HCT116 (cell line): ENCODE measurements at regions not wholly inside any gene's neighbourhood (a gene's known extent, or its start where the extent isn't known, plus 50 kb on each side); places are given as distances from the start of the nearest gene placed in this dataset.

Experiments
- ATAC-seq: fragments of 200-7000 bp; cut with Tn5 transposase; 2 replicates; pipeline ENCODE4 v1.9.1; 2020; ENCODE audit warnings: mild to moderate bottlenecking, moderate library complexity
- BruUV-seq: library from RNA; stranded (reverse); fragments of 400-500 nt; replicated peaks from 2 replicates; lab custom pipeline; 2021; lab: Mats Ljungman, UMichigan
- CTCF ChIA-PET: fragments of 300-600 bp; sonication (Branson Sonifier 250); formaldehyde crosslinking; loops from one replicate; lab custom pipeline; 2021; ENCODE audit warnings: antibody characterized with exemption; lab: Charles Lee
- POLR2A ChIA-PET: fragments of 300-600, 350-600 bp; sonication (Branson Sonifier 250); formaldehyde crosslinking; loops from one replicate; lab custom pipeline; 2021; ENCODE audit warnings: antibody characterized with exemption; lab: Charles Lee
- RAD21 ChIA-PET, 2 experiments: fragments of 300-600 bp; sonication (Branson Sonifier 250); formaldehyde crosslinking; loops; one replicate each; lab custom pipeline; 2023; ENCODE audit warnings: low total read pairs in 2 of 2; ENCODE audit not compliant: uncharacterized antibody in 2 of 2, unreplicated experiment in 2 of 2, low non-redundant PET in 1 of 2; lab: Charles Lee
- DNase-seq: peaks from one replicate; pipeline ENCODE4 v3.0.0-alpha.2; 2010; ENCODE audit warnings: low read depth, low spot score
- H2AFZ ChIP-seq: fragments of 200-600 bp; shearing (Covaris generic), sonication (generic); 2 replicates; pipeline ENCODE4 v1.6.1; 2017; ENCODE audit warnings: low read depth, mixed run types, mixed read lengths, antibody characterized with exemption, low read length; ENCODE audit not compliant: poor library complexity, severe bottlenecking
- H3K27ac ChIP-seq: 2 replicates; pipeline ENCODE4 v1.5.1; 2012; ENCODE audit warnings: low read depth, low read length
- H3K27me3 ChIP-seq: fragments of 200-600 bp; sonication (generic); 2 replicates; pipeline ENCODE4 v1.6.1; 2016; ENCODE audit warnings: mixed run types, low read length, mixed read lengths; ENCODE audit not compliant: insufficient read depth
- H3K36me3 ChIP-seq, 2 experiments: fragments of 200-500 bp in 1 of 2; fragments of 200-600 bp in 1 of 2; sonication (Bioruptor generic) in 1 of 2; sonication (generic) in 1 of 2; 2 replicates each; pipeline versions ENCODE4 v1.5.1 to v1.6.1; 2014 to 2016; ENCODE audit warnings: low read length in 2 of 2, inconsistent platforms in 1 of 2, mixed read lengths in 1 of 2, mixed run types in 1 of 2; ENCODE audit not compliant: insufficient read depth in 2 of 2, control insufficient read depth in 1 of 2
- H3K4me1 ChIP-seq, 2 experiments: fragments of 200-600 bp in 1 of 2; sonication (generic) in 1 of 2; 2 replicates each; pipeline versions ENCODE4 v1.5.1 to v1.6.1; 2012 to 2017; ENCODE audit warnings: low read length in 2 of 2, inconsistent platforms in 1 of 2, mild to moderate bottlenecking in 1 of 2, mixed read lengths in 1 of 2, mixed run types in 1 of 2, moderate library complexity in 1 of 2; ENCODE audit not compliant: insufficient read depth in 2 of 2, control insufficient read depth in 1 of 2
- H3K4me2 ChIP-seq: fragments of 200-600 bp; sonication (generic); 2 replicates; pipeline ENCODE4 v1.6.1; 2017; ENCODE audit warnings: mixed run types, low read length, mixed read lengths
- H3K4me3 ChIP-seq, 2 experiments: fragments of 200-600 bp in 1 of 2; sonication (generic) in 1 of 2; replicated peaks in 1 of 2; 2 replicates each; pipeline ENCODE4 v1.5.1; 2011 to 2016; ENCODE audit warnings: low read length in 2 of 2, control low read depth in 1 of 2, low read depth in 1 of 2, mild to moderate bottlenecking in 1 of 2, mixed read lengths in 1 of 2, mixed run types in 1 of 2
- H3K79me2 ChIP-seq: fragments of 200-600 bp; sonication (generic); 2 replicates; pipeline ENCODE4 v1.6.1; 2017; ENCODE audit warnings: mild to moderate bottlenecking, mixed run types, low read length, moderate library complexity, mixed read lengths; ENCODE audit not compliant: insufficient read depth
- H3K9ac ChIP-seq: fragments of 200-600 bp; sonication (generic); 2 replicates; pipeline ENCODE4 v1.6.1; 2016; ENCODE audit warnings: low read length, mixed read lengths
- H3K9me2 ChIP-seq: fragments of 200-600 bp; sonication (generic), shearing (Covaris generic); 2 replicates; pipeline ENCODE4 v1.6.1; 2017; ENCODE audit warnings: mixed run types, mild to moderate bottlenecking, moderate library complexity; ENCODE audit not compliant: insufficient read depth
- H3K9me3 ChIP-seq, 2 experiments: fragments of 200-500 bp in 1 of 2; fragments of 200-600 bp in 1 of 2; sonication (Bioruptor generic) in 1 of 2; sonication (generic) in 1 of 2; 2 replicates each; pipeline ENCODE4 v1.6.1; 2014 to 2017; ENCODE audit warnings: low read length in 2 of 2, mixed read lengths in 2 of 2, inconsistent platforms in 1 of 2, low read depth in 1 of 2, mild to moderate bottlenecking in 1 of 2, mixed run types in 1 of 2, moderate library complexity in 1 of 2; ENCODE audit not compliant: control insufficient read depth in 1 of 2, insufficient read depth in 1 of 2
- H4K20me1 ChIP-seq: fragments of 200-600 bp; sonication (generic), shearing (Covaris generic); 2 replicates; pipeline ENCODE4 v1.6.1; 2017; ENCODE audit warnings: mixed run types, mild to moderate bottlenecking, moderate library complexity; ENCODE audit not compliant: insufficient read depth
- CBX3 ChIP-seq: IDR thresholded peaks from 2 replicates; pipeline ENCODE4 v1.6.1; 2012; ENCODE audit warnings: low read depth
- CEBPB ChIP-seq: IDR thresholded peaks from 2 replicates; pipeline ENCODE4 v1.6.1; 2012; ENCODE audit warnings: low read depth
- EZH2phosphoT487 ChIP-seq: fragments of 200-600 bp; IDR thresholded peaks from 2 replicates; pipeline ENCODE4 v1.6.1; 2018; ENCODE audit warnings: antibody characterized with exemption, borderline replicate concordance
- POLR2AphosphoS5 ChIP-seq: IDR thresholded peaks from 2 replicates; pipeline ENCODE4 v1.6.1; 2011; ENCODE audit warnings: mild to moderate bottlenecking, low read depth, low read length, moderate library complexity
- ZNF274 ChIP-seq: fragments of 200-500 bp; sonication (Bioruptor generic); IDR thresholded peaks from 2 replicates; pipeline ENCODE4 v1.6.1; 2014; ENCODE audit warnings: mild to moderate bottlenecking, low read depth, low read length, inconsistent platforms
- intact Hi-C: fragments of 100-400 bp; cut with micrococcal nuclease; formaldehyde crosslinking; loops from 2 replicates; pipeline ENCODE4 v1.10.0; 2022
- TF ChIP-seq, protein P1 (sequence below): IDR thresholded peaks from 2 replicates; pipeline ENCODE4 v1.6.1; 2011; ENCODE audit warnings: mild to moderate bottlenecking, low read length, moderate library complexity; ENCODE audit not compliant: insufficient replicate concordance; ENCODE audit errors: extremely low read depth
- TF ChIP-seq, protein P2 (sequence below): IDR thresholded peaks from 2 replicates; pipeline ENCODE4 v1.6.1; 2012
- TF ChIP-seq, protein P3 (sequence below): IDR thresholded peaks from 2 replicates; pipeline ENCODE4 v1.6.1; 2012; ENCODE audit warnings: low read depth
- TF ChIP-seq, protein P4 (sequence below), 3 experiments: fragments of 200-600 bp in 1 of 3; sonication (generic) in 1 of 3; IDR thresholded peaks in 2 of 3; conservative IDR thresholded peaks in 1 of 3; 2 replicates each; pipeline ENCODE4 v1.5.1; 2012 to 2017; ENCODE audit warnings: low read depth in 2 of 3, low read length in 2 of 3, antibody characterized with exemption in 1 of 3, borderline replicate concordance in 1 of 3, control low read depth in 1 of 3, mild to moderate bottlenecking in 1 of 3, mixed read lengths in 1 of 3, mixed run types in 1 of 3, moderate library complexity in 1 of 3; ENCODE audit not compliant: insufficient read depth in 1 of 3

DNA sequence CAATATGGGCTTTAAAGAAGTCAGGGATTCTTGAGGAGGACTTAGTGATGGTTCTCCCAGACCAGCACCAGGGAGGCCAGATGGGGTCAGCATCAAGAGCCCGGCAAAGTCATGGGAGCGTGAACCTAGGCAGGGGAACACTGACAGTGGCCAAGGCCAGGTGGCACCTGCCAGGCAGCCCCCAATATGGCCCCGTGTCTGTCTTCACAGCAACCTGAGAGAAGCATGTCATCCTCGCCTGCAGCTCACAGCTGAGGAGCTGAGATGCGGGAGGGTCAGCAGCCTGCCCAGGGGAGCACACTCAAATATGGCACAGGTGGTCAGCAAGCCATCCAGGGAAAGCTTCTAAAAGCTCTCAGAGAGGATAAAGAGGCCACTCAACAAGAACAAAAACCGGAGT lies 105.7 kb upstream of the GPC1 start:
- intact Hi-C loops, result no loop called here

More for the DNA sequence above, 105.7 kb upstream of the GPC1 start:
- Histone ChIP-seq H3K27ac (no peak overlapping the region), H2AFZ (no peak overlapping the region), H3K79me2 (no peaks in the 10 kb centered on the region), H3K9ac (no peak overlapping the region), H3K9me2 (no peaks in the 10 kb centered on the region), H3K27me3 (no peaks in the 10 kb centered on the region; the same call in 1 of the 2 replicates), H4K20me1 (no peaks in the 10 kb centered on the region), H3K9me3 (no peaks in the 10 kb centered on the region), H3K36me3 (no peaks in the 10 kb centered on the region), H3K4me3 (no peak overlapping the region), H3K4me1 (no peaks in the 10 kb centered on the region; a peak in 1 of 4 replicates), H3K4me2 (no peak overlapping the region)
- no peak for DNase-seq
- ATAC-seq, result no peak
- ChIA-PET CTCF (no interaction called here), POLR2A (no interaction called here), RAD21 (no interaction called here)
- TF ChIP-seq, protein P1, sequence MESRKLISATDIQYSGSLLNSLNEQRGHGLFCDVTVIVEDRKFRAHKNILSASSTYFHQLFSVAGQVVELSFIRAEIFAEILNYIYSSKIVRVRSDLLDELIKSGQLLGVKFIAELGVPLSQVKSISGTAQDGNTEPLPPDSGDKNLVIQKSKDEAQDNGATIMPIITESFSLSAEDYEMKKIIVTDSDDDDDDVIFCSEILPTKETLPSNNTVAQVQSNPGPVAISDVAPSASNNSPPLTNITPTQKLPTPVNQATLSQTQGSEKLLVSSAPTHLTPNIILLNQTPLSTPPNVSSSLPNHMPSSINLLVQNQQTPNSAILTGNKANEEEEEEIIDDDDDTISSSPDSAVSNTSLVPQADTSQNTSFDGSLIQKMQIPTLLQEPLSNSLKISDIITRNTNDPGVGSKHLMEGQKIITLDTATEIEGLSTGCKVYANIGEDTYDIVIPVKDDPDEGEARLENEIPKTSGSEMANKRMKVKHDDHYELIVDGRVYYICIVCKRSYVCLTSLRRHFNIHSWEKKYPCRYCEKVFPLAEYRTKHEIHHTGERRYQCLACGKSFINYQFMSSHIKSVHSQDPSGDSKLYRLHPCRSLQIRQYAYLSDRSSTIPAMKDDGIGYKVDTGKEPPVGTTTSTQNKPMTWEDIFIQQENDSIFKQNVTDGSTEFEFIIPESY, result no peak
- TF ChIP-seq, protein P2, sequence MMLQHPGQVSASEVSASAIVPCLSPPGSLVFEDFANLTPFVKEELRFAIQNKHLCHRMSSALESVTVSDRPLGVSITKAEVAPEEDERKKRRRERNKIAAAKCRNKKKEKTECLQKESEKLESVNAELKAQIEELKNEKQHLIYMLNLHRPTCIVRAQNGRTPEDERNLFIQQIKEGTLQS, result no peak
- TF ChIP-seq CEBPB, result no peak
- no peak for TF ChIP-seq CBX3
- TF ChIP-seq ZNF274, result no peak
- TF ChIP-seq EZH2phosphoT487, result no peak
- no peak for TF ChIP-seq POLR2AphosphoS5
- TF ChIP-seq, protein P3, sequence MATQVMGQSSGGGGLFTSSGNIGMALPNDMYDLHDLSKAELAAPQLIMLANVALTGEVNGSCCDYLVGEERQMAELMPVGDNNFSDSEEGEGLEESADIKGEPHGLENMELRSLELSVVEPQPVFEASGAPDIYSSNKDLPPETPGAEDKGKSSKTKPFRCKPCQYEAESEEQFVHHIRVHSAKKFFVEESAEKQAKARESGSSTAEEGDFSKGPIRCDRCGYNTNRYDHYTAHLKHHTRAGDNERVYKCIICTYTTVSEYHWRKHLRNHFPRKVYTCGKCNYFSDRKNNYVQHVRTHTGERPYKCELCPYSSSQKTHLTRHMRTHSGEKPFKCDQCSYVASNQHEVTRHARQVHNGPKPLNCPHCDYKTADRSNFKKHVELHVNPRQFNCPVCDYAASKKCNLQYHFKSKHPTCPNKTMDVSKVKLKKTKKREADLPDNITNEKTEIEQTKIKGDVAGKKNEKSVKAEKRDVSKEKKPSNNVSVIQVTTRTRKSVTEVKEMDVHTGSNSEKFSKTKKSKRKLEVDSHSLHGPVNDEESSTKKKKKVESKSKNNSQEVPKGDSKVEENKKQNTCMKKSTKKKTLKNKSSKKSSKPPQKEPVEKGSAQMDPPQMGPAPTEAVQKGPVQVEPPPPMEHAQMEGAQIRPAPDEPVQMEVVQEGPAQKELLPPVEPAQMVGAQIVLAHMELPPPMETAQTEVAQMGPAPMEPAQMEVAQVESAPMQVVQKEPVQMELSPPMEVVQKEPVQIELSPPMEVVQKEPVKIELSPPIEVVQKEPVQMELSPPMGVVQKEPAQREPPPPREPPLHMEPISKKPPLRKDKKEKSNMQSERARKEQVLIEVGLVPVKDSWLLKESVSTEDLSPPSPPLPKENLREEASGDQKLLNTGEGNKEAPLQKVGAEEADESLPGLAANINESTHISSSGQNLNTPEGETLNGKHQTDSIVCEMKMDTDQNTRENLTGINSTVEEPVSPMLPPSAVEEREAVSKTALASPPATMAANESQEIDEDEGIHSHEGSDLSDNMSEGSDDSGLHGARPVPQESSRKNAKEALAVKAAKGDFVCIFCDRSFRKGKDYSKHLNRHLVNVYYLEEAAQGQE, result no peak
- TF ChIP-seq, protein P4, sequence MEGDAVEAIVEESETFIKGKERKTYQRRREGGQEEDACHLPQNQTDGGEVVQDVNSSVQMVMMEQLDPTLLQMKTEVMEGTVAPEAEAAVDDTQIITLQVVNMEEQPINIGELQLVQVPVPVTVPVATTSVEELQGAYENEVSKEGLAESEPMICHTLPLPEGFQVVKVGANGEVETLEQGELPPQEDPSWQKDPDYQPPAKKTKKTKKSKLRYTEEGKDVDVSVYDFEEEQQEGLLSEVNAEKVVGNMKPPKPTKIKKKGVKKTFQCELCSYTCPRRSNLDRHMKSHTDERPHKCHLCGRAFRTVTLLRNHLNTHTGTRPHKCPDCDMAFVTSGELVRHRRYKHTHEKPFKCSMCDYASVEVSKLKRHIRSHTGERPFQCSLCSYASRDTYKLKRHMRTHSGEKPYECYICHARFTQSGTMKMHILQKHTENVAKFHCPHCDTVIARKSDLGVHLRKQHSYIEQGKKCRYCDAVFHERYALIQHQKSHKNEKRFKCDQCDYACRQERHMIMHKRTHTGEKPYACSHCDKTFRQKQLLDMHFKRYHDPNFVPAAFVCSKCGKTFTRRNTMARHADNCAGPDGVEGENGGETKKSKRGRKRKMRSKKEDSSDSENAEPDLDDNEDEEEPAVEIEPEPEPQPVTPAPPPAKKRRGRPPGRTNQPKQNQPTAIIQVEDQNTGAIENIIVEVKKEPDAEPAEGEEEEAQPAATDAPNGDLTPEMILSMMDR (IDR thresholded peaks at IDR 0.05 in 2 of 3, conservative IDR thresholded peaks at IDR 0.05 in 1 of 3; ENCODE audit: borderline replicate concordance in 1 of 3, insufficient read depth in 1 of 3, low read depth in 2 of 3, low read length in 2 of 3), result no peak
- BruUV-seq, result no TSS peak
